GM19351 (cell line): ENCODE measurements at regions not wholly inside any gene's neighbourhood (a gene's known extent, or its start where the extent isn't known, plus 50 kb on each side); places are given as distances from the start of the nearest gene placed in this dataset.

Experiments used
- ATAC-seq: cut with Tn5 transposase; IDR thresholded peaks from one replicate; pipeline ENCODE4 v1.9.1; 2021; ENCODE audit warnings: mild to moderate bottlenecking, moderate library complexity; ENCODE audit not compliant: unreplicated experiment

DNA sequence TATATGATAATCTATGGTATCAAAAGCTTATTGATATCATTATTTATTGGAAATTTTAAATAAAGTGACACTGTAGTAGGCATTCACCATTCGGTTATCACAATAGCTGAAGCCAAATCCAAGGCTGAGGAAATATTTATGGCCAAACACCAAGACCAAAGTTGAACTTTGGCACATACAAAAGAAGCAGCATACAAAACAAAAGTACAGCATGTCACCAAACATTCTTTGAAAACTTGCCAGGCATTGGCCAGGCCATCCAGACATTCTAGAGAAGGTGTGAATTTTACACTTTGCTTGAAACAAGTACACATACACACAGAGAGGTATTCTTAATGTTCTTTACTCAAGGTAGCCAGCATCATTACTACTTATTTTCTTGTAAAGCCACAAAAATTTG, 544.4 kb upstream of the CXADR start:
- no peak for ATAC-seq

DNA sequence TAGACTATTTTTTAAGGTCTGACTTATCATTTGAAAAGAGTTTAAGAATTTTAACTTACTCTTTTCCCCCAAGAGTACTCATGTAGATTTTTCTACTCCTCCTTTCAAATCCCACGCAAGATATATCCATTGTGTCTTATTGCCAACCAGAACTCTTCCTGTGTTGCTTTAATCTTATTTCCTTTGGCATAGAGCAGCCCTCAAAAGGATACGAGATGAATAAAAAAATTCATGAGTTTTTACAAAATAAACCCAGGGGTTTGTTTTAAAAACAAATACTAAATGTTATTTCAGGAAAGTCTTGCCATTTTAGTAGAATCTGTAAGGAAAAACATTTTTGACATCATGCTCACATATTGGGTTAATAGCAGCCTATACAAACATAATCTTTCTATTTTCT, 543.2 kb upstream of the CXADR start:
- ATAC-seq, result no peak

DNA sequence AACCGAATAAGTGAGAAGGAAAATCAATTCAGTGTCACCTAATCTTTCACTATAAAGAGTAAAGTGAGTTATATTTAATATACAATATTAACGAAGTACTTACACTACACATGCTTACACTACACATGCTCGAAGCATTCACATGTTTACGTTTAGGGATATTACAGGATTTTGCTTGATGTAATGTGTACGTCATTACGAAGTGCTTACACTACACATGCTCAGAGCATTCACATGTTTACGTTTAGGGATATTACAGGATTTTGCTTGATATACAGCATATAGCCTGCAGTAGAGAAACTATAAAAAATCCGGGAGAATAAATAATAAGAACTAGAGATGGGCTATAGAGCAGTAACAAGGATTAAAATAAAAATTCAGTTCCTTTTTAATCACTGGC, 538.8 kb upstream of the CXADR start:
- no peak for ATAC-seq

DNA sequence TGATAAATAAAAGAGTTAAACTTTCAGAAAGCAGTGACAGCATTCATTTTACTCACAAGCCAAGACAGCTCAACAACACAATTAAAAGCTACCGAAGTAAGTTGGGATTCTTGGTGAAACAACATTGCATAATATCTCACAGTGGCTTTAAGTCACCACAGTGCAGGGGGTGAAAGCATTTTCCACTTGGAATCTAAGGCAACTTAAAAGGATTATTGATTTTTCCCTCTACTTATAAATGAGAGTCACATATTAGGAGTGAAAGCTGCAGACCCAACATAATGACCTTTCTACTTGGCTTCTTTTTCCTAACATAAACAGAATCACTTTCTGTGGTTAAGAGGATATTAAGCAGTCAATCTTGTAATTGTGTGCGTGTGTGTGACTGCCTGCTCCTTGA, 536.6 kb upstream of the CXADR start:
- no peak for ATAC-seq

DNA sequence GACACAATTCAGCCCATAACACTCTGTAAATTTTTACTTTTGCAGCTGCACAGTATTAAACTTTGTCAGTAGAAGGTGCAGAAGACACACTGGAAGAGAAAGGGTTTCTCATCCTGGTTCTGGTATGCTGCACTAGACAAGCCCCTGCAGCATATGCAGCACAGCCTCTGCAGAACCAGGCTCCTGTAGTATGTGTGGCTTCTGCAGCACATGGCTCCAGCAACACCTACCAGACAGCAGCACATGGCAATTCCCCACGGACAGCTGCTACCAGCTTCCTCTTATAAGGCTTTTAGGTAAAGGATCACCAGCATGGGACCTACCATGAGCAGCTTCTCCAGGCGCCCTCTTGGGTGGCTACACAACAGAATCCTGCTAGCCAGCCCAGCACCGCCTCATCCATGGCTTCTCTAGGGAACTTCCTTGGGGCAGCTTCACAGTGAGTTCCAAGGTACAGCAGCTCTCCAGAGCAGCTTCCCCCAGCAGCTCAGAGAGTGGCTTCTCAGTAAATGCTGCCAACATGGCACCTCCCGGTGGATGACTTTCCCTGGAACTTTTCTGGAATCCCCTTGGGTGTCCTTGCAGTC, 534.4 kb upstream of the CXADR start:
- ATAC-seq, result no peak

DNA sequence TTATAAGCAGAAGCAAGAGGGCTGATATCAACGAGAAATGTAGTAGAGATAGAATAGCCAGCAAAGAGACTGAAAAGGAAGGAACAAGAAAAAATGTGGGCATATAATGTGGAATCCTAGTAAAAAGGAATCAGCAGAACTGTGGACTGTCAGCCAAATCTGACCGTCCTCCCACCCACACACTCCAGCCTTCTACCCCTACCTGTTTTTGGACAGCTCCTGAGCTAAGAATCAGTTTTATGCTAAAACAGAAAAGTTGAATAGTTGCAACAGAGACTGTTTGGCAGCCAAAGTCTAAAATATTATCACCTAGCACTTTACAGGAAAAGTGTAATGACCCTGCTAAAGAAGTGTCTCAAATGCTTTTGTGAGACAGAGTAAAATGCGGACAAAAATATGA, 533.3 kb upstream of the CXADR start:
- ATAC-seq, result no peak

DNA sequence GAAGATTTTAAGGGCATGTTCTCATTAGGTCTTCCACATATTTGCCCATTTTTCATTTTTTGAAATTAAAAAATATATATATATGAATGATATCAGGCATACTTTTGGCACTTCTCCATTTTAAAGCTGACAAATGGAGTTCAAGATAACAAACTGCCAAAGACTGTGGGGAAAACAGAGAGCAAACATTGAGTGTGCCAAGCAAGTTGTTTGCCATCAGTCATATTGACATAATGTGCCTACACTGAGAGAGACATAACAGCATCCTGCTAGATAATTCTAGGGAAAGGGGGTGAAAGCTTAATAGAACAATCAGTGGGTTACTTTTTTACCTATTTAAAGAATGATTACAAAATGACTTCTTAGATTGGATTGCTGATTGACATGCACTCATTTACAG, 529.4 kb upstream of the CXADR start:
- no peak for ATAC-seq

DNA sequence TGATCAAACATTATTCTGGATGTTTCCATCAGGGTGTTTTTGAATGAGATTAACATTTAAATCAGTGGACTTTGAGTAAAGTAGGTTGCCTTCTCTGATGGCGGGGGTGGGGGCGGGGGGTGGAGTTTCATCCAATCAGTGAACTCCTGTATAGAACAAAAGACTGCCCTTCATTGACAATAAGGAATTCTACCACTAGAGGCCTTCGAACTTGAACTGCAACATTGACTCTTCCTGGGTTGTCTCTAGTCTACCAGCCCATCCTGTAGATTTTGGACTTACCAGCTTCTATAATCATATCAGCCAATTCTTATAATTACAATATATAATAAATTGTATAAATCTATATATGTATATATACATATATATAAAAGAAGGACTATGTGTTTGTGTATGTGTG, 520.4 kb upstream of the CXADR start:
- no peak for ATAC-seq

DNA sequence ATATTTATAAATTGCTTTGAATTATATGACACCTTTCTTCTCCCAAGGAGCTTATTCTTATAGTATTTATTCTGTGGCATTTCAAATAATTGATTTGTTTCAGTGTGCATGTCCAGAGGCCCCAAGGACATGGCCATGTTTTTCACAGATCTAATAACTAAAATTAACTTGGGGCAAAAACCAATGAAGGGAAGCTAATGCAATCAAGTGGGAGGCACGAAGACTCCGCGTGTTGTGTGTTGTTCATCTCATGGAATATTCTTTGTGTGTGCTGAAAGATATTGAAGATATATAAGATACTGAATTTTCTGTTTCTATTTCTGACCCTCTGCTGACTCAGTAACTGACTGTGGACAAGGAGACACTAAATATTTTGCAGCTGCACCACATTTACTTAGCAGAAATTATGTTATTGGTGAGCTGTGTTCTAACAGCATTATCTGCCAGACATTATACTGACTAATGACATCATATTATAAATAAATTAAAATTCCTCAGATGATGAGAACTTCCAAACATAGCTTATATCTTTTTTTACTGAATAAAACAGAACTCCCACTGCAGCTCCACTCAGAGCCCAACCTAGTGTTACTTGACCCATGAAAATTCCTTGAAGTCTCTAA, 519.3 kb upstream of the CXADR start:
- ATAC-seq, result no peak

DNA sequence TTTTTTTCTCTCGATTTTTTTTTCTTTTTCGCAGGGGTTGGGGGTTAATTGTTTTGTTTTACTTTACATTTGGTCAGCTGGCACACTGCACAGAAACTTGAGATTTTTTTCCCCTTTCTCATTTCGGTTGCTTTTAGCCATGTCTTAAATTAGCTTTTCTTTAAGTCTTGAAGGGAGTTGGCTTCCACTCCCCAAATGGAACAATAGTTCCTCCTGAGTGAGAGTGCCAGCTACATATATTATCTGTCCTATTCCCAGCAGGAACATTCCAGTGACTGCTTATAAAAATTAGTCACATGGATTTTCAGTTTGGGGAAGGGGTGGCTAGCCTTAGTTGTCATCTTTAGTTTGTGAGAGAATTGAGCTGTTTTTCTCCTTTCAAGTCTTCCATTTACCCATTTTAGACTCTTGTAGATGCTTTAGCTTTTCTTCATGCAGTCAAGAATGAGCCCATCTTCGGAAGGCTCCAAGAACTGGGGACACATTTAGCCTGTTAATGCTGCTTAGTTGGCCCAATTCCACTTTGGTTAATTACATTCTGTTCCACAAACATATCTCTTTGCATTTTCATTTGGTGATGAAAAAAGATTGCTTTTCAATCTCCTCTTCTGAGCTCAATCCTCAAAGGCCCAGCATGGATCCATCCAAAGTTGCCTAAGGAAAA, 510.1 kb upstream of the CXADR start:
- no peak for ATAC-seq

DNA sequence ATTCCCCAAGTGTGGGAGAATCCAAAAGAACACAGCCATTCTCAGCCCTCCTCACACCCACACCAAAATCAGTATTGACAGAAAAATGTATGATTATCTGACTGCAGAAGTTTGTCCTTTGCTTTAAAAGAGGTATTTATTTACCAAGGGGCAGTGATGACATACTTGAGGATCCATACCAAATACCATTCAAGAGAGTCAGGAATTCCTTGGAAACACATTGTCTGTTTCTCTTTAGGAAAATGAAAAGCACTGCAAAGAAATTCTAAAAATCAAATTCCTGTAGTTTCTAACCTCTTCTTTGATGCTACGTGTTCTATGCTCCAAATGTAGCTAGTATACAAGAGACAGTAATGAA, 509.6 kb upstream of the CXADR start:
- ATAC-seq, result no peak

DNA sequence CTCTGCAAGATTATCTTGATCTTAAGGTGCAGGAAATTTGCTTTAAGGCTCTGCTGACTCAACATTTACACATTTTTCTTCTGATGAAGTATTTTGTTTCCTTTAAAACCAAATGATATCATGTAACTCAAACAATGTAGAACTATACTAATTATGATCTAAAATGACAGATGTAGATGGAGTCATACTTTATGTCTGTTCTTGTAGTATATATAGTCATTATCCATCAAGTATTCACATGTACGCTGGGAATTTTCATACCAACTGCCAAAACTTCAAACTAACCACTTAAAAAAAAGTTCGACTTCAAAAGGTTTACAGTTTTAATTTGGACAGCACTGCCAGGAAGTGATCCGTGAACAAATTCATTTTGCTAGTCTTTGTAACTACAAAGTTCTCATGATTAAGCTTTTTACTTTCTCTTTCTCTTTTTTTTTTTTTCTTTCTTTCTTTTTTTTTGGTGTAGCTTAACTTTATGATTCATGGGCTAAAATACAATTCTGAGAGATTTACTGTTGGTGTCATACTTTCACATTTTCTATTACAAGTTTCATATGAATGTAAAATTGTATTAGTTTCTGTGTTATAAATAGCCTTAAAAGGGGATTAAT, 509.0 kb upstream of the CXADR start:
- no peak for ATAC-seq

DNA sequence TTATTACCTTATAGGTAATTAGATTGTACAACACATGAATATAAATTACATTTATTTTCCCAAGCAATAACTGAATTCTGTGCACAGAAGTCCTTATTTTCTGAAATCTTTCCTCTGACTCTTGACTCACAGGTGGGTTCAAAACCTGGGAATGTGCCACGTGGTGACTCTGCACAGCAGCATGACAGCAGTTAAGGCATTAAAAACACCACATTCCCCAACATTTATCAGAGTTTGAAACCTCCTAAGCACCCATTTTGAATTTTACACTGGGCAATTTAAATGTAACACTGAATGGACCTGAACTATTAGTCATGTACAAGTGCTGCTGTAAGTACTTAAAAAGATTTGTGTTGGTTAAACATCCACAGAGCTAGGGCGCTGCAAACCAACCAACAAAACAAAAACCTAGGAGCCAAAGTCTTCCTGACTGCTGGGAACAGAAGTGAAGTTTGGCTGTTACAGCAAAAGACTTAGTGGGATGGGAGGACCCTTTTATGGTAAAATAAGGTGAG, 480.6 kb upstream of the CXADR start:
- ATAC-seq, result no peak

DNA sequence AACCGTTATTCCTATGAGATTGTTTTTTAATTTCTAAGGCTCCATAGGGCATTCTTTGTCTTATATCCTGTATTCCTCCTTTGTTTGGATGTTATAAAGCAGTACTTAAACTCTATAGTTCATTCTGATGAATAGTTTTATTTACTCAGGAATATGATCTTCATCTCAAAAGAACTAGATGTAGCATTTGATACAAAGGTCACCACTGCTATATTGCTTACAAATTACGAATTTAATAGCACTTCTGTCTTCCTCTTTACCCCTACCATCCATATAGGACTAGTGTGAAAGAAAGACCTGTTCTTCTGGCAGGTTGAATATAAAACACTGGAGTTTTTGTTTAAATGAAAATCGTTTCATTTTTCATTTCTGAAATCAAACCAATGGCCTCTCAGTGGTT, 468.1 kb upstream of the CXADR start:
- ATAC-seq, result no peak

DNA sequence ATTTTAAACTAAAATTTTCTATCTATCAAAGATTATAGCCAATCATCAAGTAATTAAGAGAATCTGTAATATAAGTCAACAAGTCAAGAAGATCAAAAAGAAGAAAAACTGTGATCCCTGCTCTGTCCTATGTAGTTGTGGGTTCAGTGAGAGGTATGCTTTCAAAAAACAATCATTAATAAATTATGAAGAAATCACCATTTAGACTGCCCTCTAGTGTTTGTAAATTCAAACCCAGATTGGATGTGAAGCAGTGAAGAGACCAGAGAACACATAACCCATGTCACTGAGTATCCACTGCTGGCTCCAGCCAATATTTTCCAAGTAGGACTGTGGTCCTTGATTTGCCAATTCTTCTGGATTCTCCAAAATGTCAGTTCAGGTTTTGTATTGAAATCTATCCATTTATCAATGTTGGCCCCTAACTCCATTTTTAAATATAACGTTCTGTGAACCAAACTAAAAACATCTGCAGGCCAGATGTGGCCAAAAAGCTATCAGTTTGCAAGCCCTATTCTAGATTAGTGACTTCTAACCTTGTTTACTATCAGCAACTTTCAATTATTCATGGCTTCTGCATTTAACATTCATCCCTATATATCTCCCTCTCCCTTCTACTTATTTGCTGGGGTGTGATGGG, 467.5 kb upstream of the CXADR start:
- no peak for ATAC-seq

DNA sequence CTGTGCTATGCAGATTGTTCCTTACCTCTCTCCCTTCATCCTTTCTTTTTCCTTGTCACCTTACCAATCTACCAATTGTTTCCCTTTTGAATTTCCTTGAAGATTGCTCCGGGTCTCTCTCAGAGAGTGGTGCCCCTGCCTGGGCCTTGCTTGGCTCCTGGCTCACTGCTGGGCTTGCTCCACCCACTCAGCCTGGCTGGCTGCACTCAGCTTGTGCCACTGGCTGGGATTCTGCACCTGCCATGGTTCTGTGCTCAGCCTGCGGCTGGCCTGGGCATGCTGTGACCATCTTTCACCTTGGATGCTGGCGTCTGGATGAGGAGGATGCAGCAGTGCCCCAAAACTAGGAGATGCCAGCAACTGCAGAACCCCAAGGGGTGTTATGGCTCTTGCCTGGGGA, 463.9 kb upstream of the CXADR start:
- no peak for ATAC-seq

DNA sequence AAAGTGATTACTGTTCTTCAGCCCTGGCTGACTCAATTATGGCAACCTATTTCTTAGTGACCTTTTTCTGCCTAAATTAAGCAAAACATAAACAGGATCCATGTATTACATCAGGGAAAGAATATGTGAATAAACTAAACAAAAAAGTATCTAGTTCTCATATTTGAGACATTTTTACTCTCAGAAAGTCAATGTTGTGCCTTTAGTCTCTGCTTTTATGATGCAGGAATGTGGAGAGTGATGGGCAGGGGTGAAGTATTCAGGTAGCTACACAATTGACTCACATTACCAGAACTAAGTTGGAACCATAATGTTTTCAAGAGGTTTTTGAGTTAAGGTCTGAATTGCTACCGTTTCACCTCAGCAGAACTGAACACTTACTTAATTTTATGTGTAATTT, 462.7 kb upstream of the CXADR start:
- no peak for ATAC-seq

DNA sequence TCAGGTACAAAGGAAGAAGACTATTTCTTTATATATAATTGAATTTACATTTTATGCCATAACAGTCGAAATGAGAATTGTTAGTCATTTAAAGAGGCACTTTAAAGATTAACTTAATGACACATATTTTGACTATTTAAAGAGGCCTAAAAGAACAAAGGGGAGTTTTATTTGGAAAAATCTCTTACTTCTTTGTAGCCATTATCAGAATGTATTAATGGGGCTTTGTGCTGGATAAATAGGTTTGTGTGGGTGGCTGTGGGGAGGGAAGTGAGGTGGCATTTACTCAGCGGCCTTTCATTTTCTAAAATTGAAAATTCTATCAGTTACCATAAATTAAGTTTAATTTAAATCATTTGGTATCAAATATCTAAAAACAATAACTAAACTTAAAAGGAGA, 462.2 kb upstream of the CXADR start:
- no peak for ATAC-seq

DNA sequence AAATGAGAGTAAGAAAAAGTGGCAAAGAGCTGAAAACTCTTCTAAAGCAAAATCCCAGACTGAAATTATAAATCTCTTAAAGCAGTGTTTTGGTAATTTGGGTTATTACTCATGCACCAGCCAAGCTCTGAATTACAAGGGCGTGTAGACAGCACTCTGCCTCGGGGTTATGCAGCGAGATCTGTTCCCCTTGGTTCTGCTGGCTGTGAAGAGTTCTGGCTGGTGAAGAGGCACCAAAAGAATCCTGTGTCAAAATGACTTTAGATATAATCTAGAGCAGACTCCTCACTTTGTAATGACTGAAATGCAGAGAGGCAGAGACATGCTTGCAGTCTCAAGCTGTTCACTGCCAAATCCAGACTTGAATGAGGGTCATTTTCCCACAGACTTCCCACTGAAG, 461.8 kb upstream of the CXADR start:
- no peak for ATAC-seq

DNA sequence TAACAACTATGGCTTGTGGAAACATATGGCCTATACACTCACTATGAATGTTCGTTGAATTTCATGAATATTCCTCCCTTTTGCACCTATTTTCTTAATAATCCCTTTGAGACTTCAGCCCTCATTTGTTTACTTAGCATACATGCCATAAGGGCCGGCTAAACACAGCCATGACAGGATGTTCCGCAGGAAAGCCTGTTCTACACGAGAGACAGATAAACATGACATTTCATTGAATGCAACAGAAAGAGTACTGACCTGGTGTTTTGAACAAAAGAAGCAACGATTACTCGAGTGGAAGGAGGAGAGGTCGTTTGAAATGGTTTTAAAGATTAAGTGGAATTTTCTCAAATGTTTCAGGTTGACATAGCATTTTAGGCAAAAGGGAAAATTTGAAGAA, 459.5 kb upstream of the CXADR start:
- ATAC-seq, result no peak

DNA sequence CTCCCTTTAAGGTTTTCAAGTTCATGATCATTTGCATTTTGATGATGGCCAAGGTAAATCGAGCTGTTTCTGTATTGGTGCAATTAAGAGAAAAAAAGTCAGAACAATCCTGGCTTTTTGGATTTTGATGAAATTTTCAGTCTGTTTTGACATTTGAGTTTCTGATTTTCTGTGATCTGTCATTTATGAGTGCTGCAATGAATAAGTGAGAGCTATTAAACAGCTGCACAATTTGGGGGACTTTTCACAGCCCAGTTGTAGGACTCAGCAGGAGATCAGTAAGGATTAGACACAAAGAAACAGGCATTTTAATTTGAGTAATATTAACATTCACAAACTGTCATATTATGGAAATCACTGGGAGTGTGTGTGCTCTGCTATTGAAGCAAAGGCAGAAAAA, 452.9 kb upstream of the CXADR start:
- ATAC-seq, result no peak

DNA sequence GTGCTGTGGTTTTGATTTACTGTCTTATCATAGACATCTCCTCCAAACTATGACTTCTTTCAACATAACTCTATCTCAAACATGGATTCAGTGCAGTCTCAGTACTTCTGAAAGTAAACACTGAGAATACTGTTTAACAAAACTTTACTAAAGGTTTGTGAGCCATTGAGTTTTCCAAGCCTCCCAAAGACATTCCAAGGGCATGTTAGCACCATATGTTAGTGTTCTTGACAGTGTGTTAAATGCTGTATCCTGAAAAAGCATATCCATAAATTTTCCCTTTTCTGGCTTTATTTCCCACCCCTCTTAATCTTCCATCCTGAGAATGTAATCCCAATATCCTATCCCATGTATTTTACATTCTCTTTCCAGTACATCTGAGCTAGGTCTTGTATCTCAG, 446.8 kb upstream of the CXADR start:
- ATAC-seq, result no peak
